DMS79 (cell line): ENCODE measurements at regions not wholly inside any gene's neighbourhood (a gene's known extent, or its start where the extent isn't known, plus 50 kb on each side); places are given as distances from the start of the nearest gene placed in this dataset.
"Not testable (repeated sequence)": the region's sequence is repeated elsewhere in the genome, so short reads cannot be mapped to it uniquely, and the experiment has no call there.

ENCODE experiments used
- DNase-seq: peaks from one replicate; lab custom pipeline; 2025; lab: John Stamatoyannopoulos, UW

- DNase-seq, result no peak
These were observed 776.1 kb downstream of the KCNJ2 start for GRCh38 chr17:70945386-70945785.

DNA sequence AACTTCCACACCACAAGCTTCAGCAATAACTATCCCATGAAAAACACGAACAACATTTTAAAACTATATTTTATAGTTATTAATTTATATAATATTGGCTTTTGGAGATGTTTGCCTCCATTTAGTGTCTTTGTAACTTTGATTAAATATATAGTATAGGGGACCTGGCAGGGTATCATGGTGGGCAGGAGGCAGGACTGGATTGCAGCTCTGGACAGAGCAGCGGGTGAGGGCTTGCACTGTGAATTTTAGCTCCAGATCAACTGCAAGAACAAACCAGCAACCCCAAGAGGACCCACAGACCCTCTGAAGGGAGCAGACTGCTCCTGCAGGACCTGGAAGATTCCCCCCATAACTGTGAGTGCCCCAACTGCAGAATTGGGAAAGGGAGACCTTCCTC is 777.9 kb downstream of the KCNJ2 start:
- DNase-seq, result no peak

- no peak for DNase-seq
These were observed 778.6 kb downstream of the KCNJ2 start for GRCh38 chr17:70947636-70948565.

- DNase-seq, result not testable (repeated sequence)
These were observed 783.8 kb downstream of the KCNJ2 start for GRCh38 chr17:70953140-70953539.

- no peak for DNase-seq
These were observed 786.1 kb downstream of the KCNJ2 start for GRCh38 chr17:70955441-70955840.

DNA sequence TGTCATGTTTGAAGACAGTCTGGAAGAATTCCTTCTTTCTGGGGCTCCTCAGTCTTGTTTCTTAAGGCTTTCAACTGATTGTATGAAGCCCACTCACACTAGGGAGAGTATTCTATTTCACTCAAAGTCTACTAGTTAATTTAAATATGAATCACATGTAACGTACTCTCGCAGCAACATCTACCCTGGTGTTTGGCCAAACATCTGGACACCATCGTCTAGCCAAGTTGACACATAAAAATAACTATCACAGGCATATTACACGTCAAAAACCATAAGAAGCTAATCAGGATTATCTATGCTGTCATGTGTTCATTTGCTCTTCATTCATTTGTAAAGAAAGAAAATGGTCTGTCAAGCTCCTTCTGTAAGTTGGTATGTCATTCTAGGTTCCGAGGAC is 787.4 kb downstream of the KCNJ2 start:
- no peak for DNase-seq

- no peak for DNase-seq
These were observed 792.0 kb downstream of the KCNJ2 start for GRCh38 chr17:70961341-70961740.

- DNase-seq, result no peak
These were observed 799.0 kb downstream of the KCNJ2 start for GRCh38 chr17:70968302-70968701.

DNA sequence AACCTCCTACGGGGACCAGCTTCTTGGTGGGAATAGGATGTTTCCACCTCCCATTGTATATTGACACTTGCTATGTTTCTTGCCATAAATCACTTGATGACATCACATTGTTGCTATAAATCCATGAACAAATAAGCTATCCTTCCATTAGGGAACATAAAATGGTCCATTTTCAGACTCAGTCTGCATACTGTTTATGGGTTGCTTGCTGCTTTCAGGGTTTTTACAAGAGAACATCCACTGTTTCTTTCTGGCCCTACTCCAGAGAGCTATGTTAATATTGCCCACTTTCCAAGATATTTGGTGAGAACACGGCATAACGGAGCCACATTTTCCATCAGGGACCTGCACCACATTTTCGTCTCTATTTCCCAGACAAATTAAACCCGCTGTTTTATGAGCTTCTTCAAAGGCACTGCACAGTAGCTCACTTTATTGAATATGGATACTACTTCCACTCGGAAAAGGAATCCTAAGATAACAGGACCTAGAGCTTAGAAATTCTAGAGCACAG is 800.2 kb downstream of the KCNJ2 start:
- no peak for DNase-seq

GRCh38 chr17:70976447-70976846 is 807.1 kb downstream of the KCNJ2 start:
- no peak for DNase-seq

GRCh38 chr17:70984873-70985272 is 815.5 kb downstream of the KCNJ2 start:
- no peak for DNase-seq

- no peak for DNase-seq
These were observed 818.6 kb downstream of the KCNJ2 start for GRCh38 chr17:70987867-70988340.

- DNase-seq, result no peak
These were observed 819.3 kb downstream of the KCNJ2 start for GRCh38 chr17:70988622-70989021.

- no peak for DNase-seq
These were observed 819.9 kb downstream of the KCNJ2 start for GRCh38 chr17:70989280-70989679.

- no peak for DNase-seq
These were observed 824.9 kb downstream of the KCNJ2 start for GRCh38 chr17:70994194-70994593.

DNA sequence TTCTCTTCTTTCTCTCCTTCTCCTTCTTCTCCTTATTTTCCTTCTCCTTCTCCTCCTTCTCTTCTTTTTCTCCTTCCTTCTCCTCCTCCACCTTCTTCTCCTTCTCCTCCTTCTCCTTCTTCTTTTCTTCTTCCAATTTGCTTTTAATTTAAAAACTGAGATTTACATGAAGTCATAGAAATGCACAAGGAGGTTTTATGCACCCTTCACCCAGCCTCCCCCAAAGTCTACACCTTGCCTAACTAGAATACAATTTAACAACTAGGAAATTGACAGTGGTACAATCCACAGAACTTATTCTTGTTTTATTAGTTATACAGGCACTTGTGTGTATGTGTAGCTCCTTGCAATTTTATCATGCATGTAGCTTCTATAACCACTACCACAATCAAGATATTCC is 826.7 kb downstream of the KCNJ2 start:
- no peak for DNase-seq

- DNase-seq, result no peak
These were observed 834.4 kb downstream of the KCNJ2 start for GRCh38 chr17:71003736-71004135.

DNA sequence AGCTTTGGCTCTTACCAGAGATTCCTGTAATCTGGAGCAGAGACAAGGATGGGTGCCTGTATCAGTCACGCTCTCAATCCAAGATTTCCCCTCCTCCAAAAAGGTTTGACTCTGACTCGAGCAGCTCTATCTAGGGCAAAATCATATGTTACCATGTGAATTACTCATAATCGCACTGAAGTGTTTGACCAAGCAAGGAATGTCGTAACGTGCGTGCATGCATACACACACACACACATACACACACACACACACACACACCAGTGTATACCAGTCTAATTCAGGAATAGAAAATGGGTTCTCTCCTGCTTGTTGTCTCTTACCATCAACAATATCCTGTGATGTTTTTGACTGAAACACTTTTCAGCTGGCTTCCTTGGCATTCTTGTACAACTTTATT is 835.1 kb downstream of the KCNJ2 start:
- DNase-seq, result no peak

DNA sequence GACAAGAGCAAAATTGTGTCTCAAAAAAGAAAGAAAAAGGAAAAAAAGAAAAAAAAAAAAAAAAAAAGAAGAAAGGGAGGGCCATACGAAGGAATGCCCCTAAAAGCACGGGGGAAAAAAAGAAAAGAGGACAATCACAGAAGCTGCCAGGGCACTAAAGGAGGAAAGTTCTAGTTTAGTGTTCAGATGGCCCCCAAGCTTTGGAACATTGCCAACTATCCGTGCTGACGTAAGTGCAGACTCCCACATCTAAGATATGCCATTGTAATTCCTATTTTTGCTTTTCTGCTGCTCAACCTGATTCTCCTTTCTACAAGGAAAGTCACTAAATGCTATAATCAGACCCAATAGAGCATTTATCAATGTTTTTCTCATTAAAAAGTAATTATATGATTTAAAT is 842.1 kb downstream of the KCNJ2 start:
- DNase-seq, result no peak

GRCh38 chr17:71019699-71020098 is 850.4 kb downstream of the KCNJ2 start:
- DNase-seq, result no peak

- DNase-seq, result no peak
These were observed 853.4 kb downstream of the KCNJ2 start for GRCh38 chr17:71022758-71023157.

DNA sequence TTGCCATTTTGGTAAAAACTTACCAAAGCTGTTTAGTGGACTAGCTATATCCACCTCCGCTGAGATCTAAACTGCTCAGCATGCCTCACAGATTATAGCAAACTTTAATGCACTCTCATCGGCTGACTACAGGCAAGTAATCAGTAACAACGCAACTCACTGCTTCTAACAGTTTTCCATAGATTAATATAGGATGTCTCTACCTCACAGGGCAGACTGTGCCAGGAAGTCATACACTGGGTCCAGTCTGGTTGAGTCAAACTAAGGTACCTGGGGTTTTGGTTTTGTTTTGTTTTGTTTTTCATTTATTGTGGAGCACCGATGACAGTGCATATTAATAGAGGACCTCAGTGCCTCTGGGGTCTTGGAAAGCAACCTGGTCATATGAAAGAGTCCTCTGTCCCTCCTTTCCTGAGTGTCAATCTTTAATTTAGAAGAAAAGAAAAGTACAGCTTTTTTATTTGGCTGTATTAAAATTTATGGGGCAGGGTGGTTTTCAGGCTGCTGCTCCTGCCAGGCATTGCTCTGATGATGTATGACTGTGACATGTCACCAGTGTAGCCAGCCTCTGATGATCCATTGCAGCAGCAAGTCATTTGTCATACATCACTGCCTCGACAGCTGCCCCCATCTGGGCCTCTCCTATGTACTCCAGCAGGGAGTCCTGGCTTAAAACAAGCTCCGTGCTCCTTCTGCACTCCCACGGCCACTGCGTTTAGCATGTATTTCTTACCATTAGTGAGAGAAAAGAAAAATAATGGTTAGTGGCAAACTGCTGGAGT is 854.1 kb downstream of the KCNJ2 start:
- DNase-seq, result no peak

GRCh38 chr17:71024172-71024571 is 854.8 kb downstream of the KCNJ2 start:
- no peak for DNase-seq
